Psoas muscle (tissue), 7 donors: ENCODE measurements at regions not wholly inside any gene's neighbourhood (a gene's known extent, or its start where the extent isn't known, plus 50 kb on each side); places are given as distances from the start of the nearest gene placed in this dataset.

Experiments used
- ATAC-seq, 4 donors: fragments of 200-7000 bp; cut with Tn5 transposase; one replicate each; pipeline ENCODE4 v1.9.1; 2020; ENCODE audit warnings: moderate library complexity in 3 of 4, mild to moderate bottlenecking in 2 of 4
- DNase-seq, 2 donors: peaks; one replicate each; pipeline ENCODE4 v3.0.0-alpha.2; 2020
- H3K27ac ChIP-seq: fragments of 200-600 bp; one replicate; pipeline ENCODE4 v1.8.0; 2022
- H3K27me3 ChIP-seq, 3 donors: fragments of 200-600 bp in 1 of 3; one replicate each; pipeline versions ENCODE4 v1.6.1 to v1.8.0; 2013 to 2022; ENCODE audit warnings: low read length in 2 of 3, mild to moderate bottlenecking in 2 of 3, moderate library complexity in 1 of 3; ENCODE audit not compliant: insufficient read depth in 3 of 3
- H3K36me3 ChIP-seq, 2 donors: fragments of 200-600 bp in 1 of 2; one replicate each; pipeline versions ENCODE4 v1.6.1 to v1.8.0; 2013 to 2022; ENCODE audit warnings: low read depth in 1 of 2, mild to moderate bottlenecking in 1 of 2, moderate library complexity in 1 of 2; ENCODE audit not compliant: insufficient read depth in 1 of 2
- H3K4me1 ChIP-seq: fragments of 200-600 bp; one replicate; pipeline ENCODE4 v1.8.0; 2022
- H3K4me3 ChIP-seq: fragments of 200-600 bp; one replicate; pipeline ENCODE4 v1.8.0; 2022; ENCODE audit warnings: mild to moderate bottlenecking
- H3K9me3 ChIP-seq: fragments of 200-600 bp; one replicate; pipeline ENCODE4 v1.8.0; 2022
- WGBS, 3 donors: extraction: QIAGEN DNeasy Blood & Tissue Kit; methylation state at CpG; one replicate each; pipeline versions ENCODE4 v1.1.6 to v1.1.7; 2013; 5-methylcytosine and 5-hydroxymethylcytosine counted together
- intact Hi-C, 2 donors: fragments of 100-400 bp; cut with DNase I; formaldehyde crosslinking; loops; one replicate each; pipeline versions ENCODE4 v1.11.0 to v1.14.2; 2022
- TF ChIP-seq, protein P1 (sequence below): fragments of 200-600 bp; IDR thresholded peaks from one replicate; pipeline ENCODE4 v1.8.0; 2022; ENCODE audit warnings: antibody characterized with exemption
- donor health status: healthy with polysubstance abuse.
- donor health status: DM: no; HTN: no; CAD: no; lungs with moderate emphysema.
- donor health status: Bipolar disorder and iron deficiency.
- donor health status: healthy.
- donor health status: DM: yes; HTN: yes; CAD: no.
- donor health status: DM: no; HTN: no; CAD: no.
- donor health status: DM: yes; HTN: yes; CAD: no.

GRCh38 chr12:92505254-92506231 lies 197.2 kb upstream of the PLEKHG7 start:
- H3K27me3 ChIP-seq: no peaks in the 10 kb centered on the region
- H3K27ac ChIP-seq: peak overlapping the region; percentile 71
- 26 to 37% (median 37%) methylated on average over 12 of the region's 12 CpGs for WGBS, 3 donors
- H3K36me3 ChIP-seq: no peaks in the 10 kb centered on the region
- H3K4me1 ChIP-seq: peaks cover 34% of the 10 kb centered on the region
- no peaks in the 10 kb centered on the region for H3K9me3 ChIP-seq
- intact Hi-C loops: loop anchor here in 1 of 2 donors (5.0 kb wide), 1 partner anchor 52 kb away; no protein-coding TSS in a partner anchor
- peak; percentile 48 to 65 (median 55) for ATAC-seq
- TF ChIP-seq, protein P1, sequence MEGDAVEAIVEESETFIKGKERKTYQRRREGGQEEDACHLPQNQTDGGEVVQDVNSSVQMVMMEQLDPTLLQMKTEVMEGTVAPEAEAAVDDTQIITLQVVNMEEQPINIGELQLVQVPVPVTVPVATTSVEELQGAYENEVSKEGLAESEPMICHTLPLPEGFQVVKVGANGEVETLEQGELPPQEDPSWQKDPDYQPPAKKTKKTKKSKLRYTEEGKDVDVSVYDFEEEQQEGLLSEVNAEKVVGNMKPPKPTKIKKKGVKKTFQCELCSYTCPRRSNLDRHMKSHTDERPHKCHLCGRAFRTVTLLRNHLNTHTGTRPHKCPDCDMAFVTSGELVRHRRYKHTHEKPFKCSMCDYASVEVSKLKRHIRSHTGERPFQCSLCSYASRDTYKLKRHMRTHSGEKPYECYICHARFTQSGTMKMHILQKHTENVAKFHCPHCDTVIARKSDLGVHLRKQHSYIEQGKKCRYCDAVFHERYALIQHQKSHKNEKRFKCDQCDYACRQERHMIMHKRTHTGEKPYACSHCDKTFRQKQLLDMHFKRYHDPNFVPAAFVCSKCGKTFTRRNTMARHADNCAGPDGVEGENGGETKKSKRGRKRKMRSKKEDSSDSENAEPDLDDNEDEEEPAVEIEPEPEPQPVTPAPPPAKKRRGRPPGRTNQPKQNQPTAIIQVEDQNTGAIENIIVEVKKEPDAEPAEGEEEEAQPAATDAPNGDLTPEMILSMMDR: no peak
- DNase-seq: peak; percentile 47 to 62
- H3K4me3 ChIP-seq: peak overlapping the region; percentile 38

DNA sequence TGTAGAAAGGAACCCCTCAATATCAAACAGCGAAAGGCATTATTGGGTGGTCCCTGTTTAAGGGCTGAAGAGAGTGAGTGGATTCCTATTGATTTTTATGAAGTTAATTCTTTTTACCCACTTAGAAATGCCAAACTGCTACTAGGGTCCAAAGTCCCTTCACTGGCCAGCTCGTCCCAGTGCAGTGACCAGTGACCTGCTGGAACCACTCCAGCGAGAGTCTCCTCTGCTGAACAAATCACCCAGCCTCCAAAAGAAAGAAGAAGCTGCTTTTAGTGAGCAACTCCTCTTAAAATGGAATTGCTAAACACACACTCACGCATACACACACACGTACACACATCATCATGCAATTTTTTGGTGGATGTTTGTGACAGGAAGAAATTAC lies 198.2 kb upstream of the PLEKHG7 start:
- Histone ChIP-seq H3K27me3 (no peaks in the 10 kb centered on the region), H3K4me3 (no peak overlapping the region), H3K4me1 (peaks cover 34% of the 10 kb centered on the region), H3K27ac (peak overlapping the region; percentile 71), H3K9me3 (no peaks in the 10 kb centered on the region), H3K36me3 (no peaks in the 10 kb centered on the region)
- peak; percentile 27 to 52 for DNase-seq
- ATAC-seq: peak in 3 of 4 donors; percentile 30 to 48 (median 41)
- intact Hi-C loops: no loop called here
- TF ChIP-seq, protein P1: no peak
- WGBS, 3 donors: 43 to 62% (median 48%) methylated on average over 5 of the region's 5 CpGs

DNA sequence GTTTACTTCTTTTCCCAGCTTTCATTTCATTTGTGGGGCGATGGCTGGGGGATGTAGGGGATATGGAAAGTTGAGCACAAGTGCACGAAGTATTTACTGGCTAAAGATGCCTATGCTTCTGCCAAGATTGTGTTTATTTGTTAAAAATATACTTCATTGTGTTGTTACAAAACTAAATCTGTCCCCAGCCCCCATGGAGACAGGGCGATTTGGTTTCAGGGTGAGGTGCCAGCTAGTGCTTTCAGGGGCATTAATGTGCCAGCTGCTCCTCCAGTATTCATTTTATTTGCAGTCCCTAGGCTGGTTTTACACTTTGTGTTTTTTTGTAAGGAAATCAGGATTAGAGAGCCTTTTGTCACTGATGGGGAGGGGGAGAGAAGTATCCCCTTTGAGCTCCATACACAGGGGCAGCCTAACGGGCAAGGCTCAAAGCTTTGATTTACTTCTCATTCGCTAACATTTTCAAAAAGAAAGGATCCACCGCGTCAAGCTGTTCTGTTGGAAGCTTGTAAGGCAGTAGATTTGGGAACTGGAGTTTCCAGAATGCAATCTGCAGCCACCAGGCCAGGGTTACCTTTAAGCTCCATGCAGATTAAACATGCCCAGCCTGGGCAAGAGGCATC lies 198.7 kb upstream of the PLEKHG7 start:
- WGBS, 3 donors: 17 to 28% (median 24%) methylated on average over 7 of the region's 7 CpGs
- no peak for DNase-seq
- TF ChIP-seq, protein P1: no peak
- peaks cover 34% of the 10 kb centered on the region for H3K4me1 ChIP-seq
- peak in 3 of 4 donors; percentile 24 to 51 (median 42) for ATAC-seq
- no peaks in the 10 kb centered on the region for H3K9me3 ChIP-seq
- no peaks in the 10 kb centered on the region for H3K27me3 ChIP-seq
- H3K27ac ChIP-seq: peak overlapping the region; percentile 71
- intact Hi-C loops: no loop called here
- no peaks in the 10 kb centered on the region for H3K36me3 ChIP-seq
- H3K4me3 ChIP-seq: peak overlapping the region; percentile 37

GRCh38 chr12:92503029-92503931 lies 199.5 kb upstream of the PLEKHG7 start:
- peak in 3 of 4 donors; percentile 32 to 59 (median 39) for ATAC-seq
- TF ChIP-seq, protein P1: no peak
- no peaks in the 10 kb centered on the region for H3K9me3 ChIP-seq
- 24 to 33% (median 29%) methylated on average over 12 of the region's 12 CpGs for WGBS, 3 donors
- H3K4me3 ChIP-seq: peak overlapping the region; percentile 37
- H3K36me3 ChIP-seq: no peaks in the 10 kb centered on the region
- no peaks in the 10 kb centered on the region for H3K27me3 ChIP-seq
- peaks cover 34% of the 10 kb centered on the region for H3K4me1 ChIP-seq
- peak overlapping the region; percentile 71 for H3K27ac ChIP-seq
- intact Hi-C loops: no loop called here
- DNase-seq: no peak
